Right renal pelvis (tissue), 4 donors: ENCODE measurements at regions not wholly inside any gene's neighbourhood (a gene's known extent, or its start where the extent isn't known, plus 50 kb on each side); places are given as distances from the start of the nearest gene placed in this dataset.

ENCODE experiments used
- DNase-seq, 4 donors: peaks; one replicate each; pipeline ENCODE4 v3.0.0-alpha.2; 2013; ENCODE audit warnings: low read depth in 4 of 4, low spot score in 3 of 4, missing footprints in 1 of 4

- DNase-seq = no peak
Observed at GRCh38 chr20:37598575-37599342, 71.1 kb upstream of the BLCAP start.

- peak in 1 of 4 donors; percentile 20 for DNase-seq
Observed at GRCh38 chr20:37598100-37598543, 70.4 kb upstream of the BLCAP start.

- no peak for DNase-seq
Observed at GRCh38 chr20:37596890-37597536, 69.3 kb upstream of the BLCAP start.

- no peak for DNase-seq
Observed at GRCh38 chr20:37596168-37596567, 68.5 kb upstream of the BLCAP start.

GRCh38 chr20:37593710-37594109 lies 66.0 kb upstream of the BLCAP start:
- no peak for DNase-seq

GRCh38 chr20:37590938-37591490 lies 63.3 kb upstream of the BLCAP start:
- DNase-seq = no peak

- no peak for DNase-seq
Observed at GRCh38 chr20:37586078-37586477, 58.4 kb upstream of the BLCAP start.

GRCh38 chr20:37584238-37584807 lies 56.6 kb upstream of the BLCAP start:
- no peak for DNase-seq

GRCh38 chr20:37581246-37581645 lies 53.6 kb upstream of the BLCAP start:
- no peak for DNase-seq

GRCh38 chr20:37580069-37580468 lies 52.4 kb upstream of the BLCAP start:
- DNase-seq = no peak

- no peak for DNase-seq
Observed at GRCh38 chr20:37579106-37579505, 51.4 kb upstream of the BLCAP start.

- DNase-seq = no peak
Observed at GRCh38 chr20:37577981-37578380, 50.3 kb upstream of the BLCAP start.
